Activated CD4-positive, alpha-beta memory T cell treated with anti-CD3 and anti-CD28 coated beads, Interleukin-2, amount 10 ng/mL, durations not matched to agents 7 days and 5 days (primary cell): ENCODE measurements at regions not wholly inside any gene's neighbourhood (a gene's known extent, or its start where the extent isn't known, plus 50 kb on each side); places are given as distances from the start of the nearest gene placed in this dataset.

Experiments
- CTCF ChIA-PET: fragments of 350-600 bp; sonication (Branson Sonifier 250); formaldehyde crosslinking; loops from one replicate; lab custom pipeline; 2021; ENCODE audit warnings: antibody characterized with exemption, inconsistent platforms; lab: Charles Lee
- POLR2A ChIA-PET: fragments of 350-600 bp; sonication (Branson Sonifier 250); formaldehyde crosslinking; loops from one replicate; lab custom pipeline; 2021; ENCODE audit warnings: antibody characterized with exemption; lab: Charles Lee
- DNase-seq: peaks from one replicate; pipeline ENCODE4 v3.0.0-alpha.2; 2020
- H3K27ac Mint-ChIP-seq: one replicate; pipeline ENCODE4 v1.8.0; 2021; ENCODE audit warnings: mild to moderate bottlenecking, mixed read lengths
- H3K27me3 Mint-ChIP-seq: one replicate; pipeline ENCODE4 v1.8.0; 2021; ENCODE audit warnings: mixed read lengths
- H3K36me3 Mint-ChIP-seq: one replicate; pipeline ENCODE4 v1.8.0; 2021; ENCODE audit warnings: low read depth, mixed read lengths
- H3K4me1 Mint-ChIP-seq: one replicate; pipeline ENCODE4 v1.8.0; 2021; ENCODE audit warnings: mixed read lengths
- H3K4me3 Mint-ChIP-seq: one replicate; pipeline ENCODE4 v1.8.0; 2021; ENCODE audit warnings: mild to moderate bottlenecking, mixed read lengths
- H3K9me3 Mint-ChIP-seq: one replicate; pipeline ENCODE4 v1.8.0; 2021; ENCODE audit warnings: mixed read lengths

- H3K27ac Mint-ChIP-seq: no peak overlapping the region
- peaks cover 4% of the 10 kb centered on the region for H3K4me1 Mint-ChIP-seq
- H3K9me3 Mint-ChIP-seq: no peaks in the 10 kb centered on the region
- CTCF ChIA-PET: interaction anchor here (0.9 to 3.1 kb wide), 11 partner anchors 8 to 436 kb away, joined by 3 to 14 read pairs (median 4); no protein-coding TSS in a partner anchor
- DNase-seq: no peak
- H3K4me3 Mint-ChIP-seq: no peak overlapping the region
- no peaks in the 10 kb centered on the region for H3K36me3 Mint-ChIP-seq
- H3K27me3 Mint-ChIP-seq: peaks cover 7% of the 10 kb centered on the region
- POLR2A ChIA-PET: interaction anchor here (1.0 kb wide), 1 partner anchor 8 kb away, joined by 3 read pairs; no protein-coding TSS in a partner anchor
These were observed 90.5 kb upstream of the PAX1 start for GRCh38 chr20:21614980-21615379.

DNA sequence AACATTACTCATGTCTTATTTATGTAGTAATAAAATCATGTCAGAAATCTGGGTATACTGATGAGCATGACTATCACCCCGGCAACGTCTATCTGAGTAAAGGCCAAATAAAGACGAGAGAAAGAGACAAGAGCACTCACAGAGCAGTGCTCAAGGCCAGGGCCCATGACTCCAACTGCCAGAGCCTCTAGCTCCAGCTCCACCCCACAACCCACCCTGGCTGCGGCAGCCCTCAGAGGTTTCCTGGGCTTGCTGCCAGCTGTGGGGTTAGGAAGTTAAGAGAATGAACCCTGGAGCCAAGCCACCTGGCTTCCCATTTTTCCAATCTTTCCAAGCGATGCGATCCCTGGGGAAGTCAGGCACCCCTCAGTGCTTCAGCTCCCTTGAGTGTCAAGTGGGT is 92.0 kb upstream of the PAX1 start:
- POLR2A ChIA-PET: no interaction called here
- CTCF ChIA-PET: interaction anchor here (3.1 kb wide), 1 partner anchor 378 kb away, joined by 14 read pairs; no protein-coding TSS in a partner anchor
- no peak for DNase-seq
- Mint-ChIP-seq H3K4me3 (no peak overlapping the region), H3K27me3 (peaks cover 10% of the 10 kb centered on the region), H3K36me3 (no peaks in the 10 kb centered on the region), H3K9me3 (no peaks in the 10 kb centered on the region), H3K27ac (no peak overlapping the region), H3K4me1 (no peaks in the 10 kb centered on the region)

DNA sequence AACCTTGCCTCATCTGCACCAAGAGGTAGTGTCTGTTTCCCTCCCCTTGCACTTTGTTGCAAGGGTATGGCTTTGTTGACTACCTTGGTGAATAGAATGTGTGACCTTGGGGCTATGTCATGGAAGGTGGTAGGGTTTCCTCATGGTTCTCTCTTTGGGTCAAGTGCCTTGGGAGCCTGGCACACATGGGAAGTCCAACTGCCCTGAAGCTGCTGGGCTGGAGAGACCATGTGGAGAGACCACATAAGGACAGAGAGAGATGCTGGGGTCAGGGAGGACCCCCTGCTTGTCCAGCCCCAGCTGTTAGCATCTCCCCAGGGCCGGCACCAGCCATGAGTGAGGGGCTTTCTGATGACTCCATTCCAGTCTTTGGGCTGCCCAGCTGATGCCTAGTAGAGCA is 95.5 kb upstream of the PAX1 start:
- ChIA-PET POLR2A (no interaction called here), CTCF (no interaction called here)
- DNase-seq: no peak
- H3K27me3 Mint-ChIP-seq: peaks cover 2% of the 10 kb centered on the region
- H3K4me1 Mint-ChIP-seq: no peaks in the 10 kb centered on the region
- no peaks in the 10 kb centered on the region for H3K36me3 Mint-ChIP-seq
- H3K27ac Mint-ChIP-seq: no peak overlapping the region
- H3K4me3 Mint-ChIP-seq: no peak overlapping the region
- H3K9me3 Mint-ChIP-seq: no peaks in the 10 kb centered on the region

GRCh38 chr20:21609221-21609620 is 95.4 kb upstream of the NKX2-2 start:
- Mint-ChIP-seq H3K27ac (no peak overlapping the region), H3K9me3 (no peaks in the 10 kb centered on the region), H3K4me1 (no peaks in the 10 kb centered on the region), H3K4me3 (no peak overlapping the region), H3K36me3 (no peaks in the 10 kb centered on the region), H3K27me3 (peaks cover 2% of the 10 kb centered on the region)
- ChIA-PET POLR2A (no interaction called here), CTCF (no interaction called here)
- DNase-seq: no peak

DNA sequence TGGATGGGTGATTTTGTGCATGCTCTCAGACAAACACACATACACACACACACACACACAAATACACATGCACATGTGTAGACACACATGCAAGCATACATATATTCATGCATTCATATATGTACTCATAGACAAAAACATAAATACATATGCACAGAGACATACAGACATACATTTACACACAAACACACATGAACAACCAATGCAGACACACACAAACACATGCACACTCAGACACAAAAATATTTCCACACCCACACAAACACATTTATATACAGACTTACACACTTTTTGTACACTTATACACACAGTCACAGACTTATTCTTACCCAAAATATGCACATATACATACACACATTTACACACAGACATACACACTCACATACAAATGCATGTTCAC is 94.9 kb upstream of the NKX2-2 start:
- CTCF ChIA-PET: no interaction called here
- DNase-seq: no peak
- H3K9me3 Mint-ChIP-seq: no peaks in the 10 kb centered on the region
- POLR2A ChIA-PET: no interaction called here
- peaks cover 2% of the 10 kb centered on the region for H3K27me3 Mint-ChIP-seq
- no peaks in the 10 kb centered on the region for H3K4me1 Mint-ChIP-seq
- no peak overlapping the region for H3K4me3 Mint-ChIP-seq
- H3K36me3 Mint-ChIP-seq: no peaks in the 10 kb centered on the region
- no peak overlapping the region for H3K27ac Mint-ChIP-seq

DNA sequence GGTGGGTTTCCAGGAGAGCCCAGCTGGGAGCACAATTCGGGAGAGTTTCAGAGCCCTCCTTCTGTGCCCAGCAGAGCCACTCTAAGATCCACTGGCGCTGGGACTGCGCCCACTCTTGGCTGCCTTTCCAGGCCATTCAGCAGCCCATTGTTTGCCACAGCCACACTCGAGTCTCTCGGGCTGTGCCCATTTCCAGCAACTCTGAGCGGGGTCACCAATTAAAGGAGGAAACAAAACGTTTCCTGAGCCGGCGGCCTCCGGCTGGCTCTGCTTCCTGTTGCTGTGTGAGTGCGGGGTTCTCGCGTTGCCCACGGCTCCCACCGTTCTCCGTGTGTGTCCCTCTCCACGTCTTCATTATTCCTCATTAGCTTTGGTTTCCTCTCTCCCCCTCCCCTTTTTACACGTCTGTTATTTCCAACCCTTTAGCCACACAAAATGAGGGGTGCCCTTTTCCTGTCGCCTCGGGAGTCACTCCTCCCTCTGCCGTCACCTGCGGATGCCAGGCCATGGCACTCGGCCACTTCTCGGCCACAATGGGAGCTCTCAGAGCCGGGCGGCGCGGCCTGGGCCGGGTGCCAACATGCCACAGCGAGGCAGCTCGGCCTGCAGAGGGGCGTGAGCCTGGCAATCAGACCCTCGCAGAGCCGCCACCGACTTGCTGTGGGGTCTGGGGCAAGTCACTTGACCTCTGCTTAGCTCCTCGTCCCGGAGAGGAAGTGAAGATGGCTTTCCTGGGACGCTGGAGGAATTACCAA is 94.3 kb upstream of the NKX2-2 start:
- POLR2A ChIA-PET: no interaction called here
- no peak overlapping the region for H3K4me3 Mint-ChIP-seq

GRCh38 chr20:21601799-21602198 is 87.9 kb upstream of the NKX2-2 start:
- Mint-ChIP-seq H3K9me3 (no peaks in the 10 kb centered on the region), H3K4me1 (no peaks in the 10 kb centered on the region), H3K27me3 (peaks cover 4% of the 10 kb centered on the region), H3K27ac (no peak overlapping the region), H3K4me3 (no peak overlapping the region), H3K36me3 (no peaks in the 10 kb centered on the region)
- POLR2A ChIA-PET: no interaction called here
- CTCF ChIA-PET: no interaction called here
- no peak for DNase-seq

More for the DNA sequence above, 94.3 kb upstream of the NKX2-2 start:
- Mint-ChIP-seq H3K4me1 (no peaks in the 10 kb centered on the region), H3K9me3 (no peaks in the 10 kb centered on the region), H3K27ac (no peak overlapping the region), H3K36me3 (no peaks in the 10 kb centered on the region), H3K27me3 (peaks cover 2% of the 10 kb centered on the region)
- CTCF ChIA-PET: no interaction called here
- no peak for DNase-seq

DNA sequence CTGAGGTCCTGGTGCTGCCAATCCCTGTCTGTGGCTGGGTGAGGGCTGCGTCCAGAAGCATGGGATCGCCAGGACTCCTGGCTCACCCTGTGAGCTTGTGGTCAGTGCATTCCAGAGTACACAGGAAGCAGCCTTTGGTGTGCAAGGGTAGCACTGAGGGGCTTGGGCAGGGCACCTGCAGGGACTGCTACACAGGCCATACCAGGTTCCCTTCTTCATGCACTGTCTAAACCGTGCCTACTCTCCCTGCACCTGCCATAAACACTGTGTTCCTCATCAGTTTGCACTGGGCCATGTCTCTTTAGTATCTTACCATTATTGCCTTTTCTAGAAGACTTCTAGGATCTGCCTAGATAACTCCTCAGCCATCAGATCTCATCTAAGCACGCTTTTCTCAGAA is 72.8 kb upstream of the NKX2-2 start:
- no peak overlapping the region for H3K4me3 Mint-ChIP-seq
- H3K27me3 Mint-ChIP-seq: peaks cover 19% of the 10 kb centered on the region
- CTCF ChIA-PET: no interaction called here

GRCh38 chr20:21583486-21584168 is 69.8 kb upstream of the NKX2-2 start:
- peaks cover 35% of the 10 kb centered on the region for H3K27me3 Mint-ChIP-seq
- no peaks in the 10 kb centered on the region for H3K9me3 Mint-ChIP-seq
- POLR2A ChIA-PET: no interaction called here

More for the DNA sequence above, 72.8 kb upstream of the NKX2-2 start:
- POLR2A ChIA-PET: no interaction called here
- Mint-ChIP-seq H3K4me1 (no peaks in the 10 kb centered on the region), H3K27ac (no peak overlapping the region), H3K9me3 (no peaks in the 10 kb centered on the region), H3K36me3 (no peaks in the 10 kb centered on the region)
- no peak for DNase-seq

GRCh38 chr20:21577551-21577950 is 63.7 kb upstream of the NKX2-2 start:
- ChIA-PET POLR2A (no interaction called here), CTCF (no interaction called here)
- Mint-ChIP-seq H3K4me1 (no peaks in the 10 kb centered on the region), H3K27ac (no peak overlapping the region), H3K9me3 (no peaks in the 10 kb centered on the region), H3K4me3 (no peak overlapping the region), H3K36me3 (no peaks in the 10 kb centered on the region), H3K27me3 (peaks cover 39% of the 10 kb centered on the region)
- DNase-seq: no peak

More at GRCh38 chr20:21583486-21584168, 69.8 kb upstream of the NKX2-2 start:
- CTCF ChIA-PET: interaction anchor here (1.0 to 1.2 kb wide), 2 partner anchors 11 to 348 kb away, joined by 3 to 5 read pairs; no protein-coding TSS in a partner anchor
- H3K4me3 Mint-ChIP-seq: no peak overlapping the region
- no peaks in the 10 kb centered on the region for H3K4me1 Mint-ChIP-seq
- DNase-seq: no peak
- no peaks in the 10 kb centered on the region for H3K36me3 Mint-ChIP-seq
- no peak overlapping the region for H3K27ac Mint-ChIP-seq

DNA sequence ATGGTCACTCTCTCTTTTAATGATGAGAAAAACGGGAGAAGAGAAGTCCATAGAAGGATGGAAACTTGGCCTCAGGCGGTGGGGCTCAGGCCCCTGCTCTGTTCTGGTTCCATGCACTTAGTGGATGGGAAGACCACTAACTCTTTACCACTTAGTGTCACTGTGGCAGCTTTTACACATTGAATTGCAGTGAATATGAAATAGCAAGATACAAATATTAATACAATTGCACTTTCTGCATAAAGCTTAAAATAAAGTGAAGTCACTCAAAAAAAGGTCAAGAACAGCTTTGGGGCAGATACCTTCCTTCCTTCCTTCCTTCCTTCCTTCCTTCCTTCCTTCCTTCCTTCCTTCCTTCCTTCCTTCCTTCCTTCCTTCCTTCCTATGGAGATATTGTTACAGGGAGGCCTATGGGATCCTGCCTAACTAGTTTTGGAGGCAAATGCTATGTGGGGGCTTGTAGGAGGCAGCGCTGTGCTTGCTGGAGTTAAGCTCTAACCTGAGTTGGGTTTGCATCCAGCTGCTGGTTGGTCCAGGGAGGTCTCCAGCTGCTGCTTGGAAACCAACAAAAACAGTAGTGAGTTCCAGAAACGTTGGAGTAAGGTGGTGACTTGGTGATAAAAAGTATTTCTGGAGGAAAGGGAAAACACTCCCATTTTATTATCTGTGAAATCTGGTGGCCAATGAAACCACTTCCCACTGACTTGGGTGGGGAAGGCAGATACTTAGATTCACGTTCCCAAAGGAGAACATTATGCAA is 62.3 kb upstream of the NKX2-2 start:
- ChIA-PET POLR2A (no interaction called here), CTCF (interaction anchor here (1.1 to 1.7 kb wide), 2 partner anchors 45 to 47 kb away, joined by 5 to 6 read pairs; no protein-coding TSS in a partner anchor)
- Mint-ChIP-seq H3K27me3 (peaks cover 36% of the 10 kb centered on the region), H3K4me1 (peaks cover 3% of the 10 kb centered on the region), H3K27ac (no peak overlapping the region), H3K4me3 (no peak overlapping the region), H3K9me3 (no peaks in the 10 kb centered on the region), H3K36me3 (no peaks in the 10 kb centered on the region)
- no peak for DNase-seq

- H3K27ac Mint-ChIP-seq: no peak overlapping the region
- H3K4me1 Mint-ChIP-seq: peaks cover 12% of the 10 kb centered on the region
- no peak for DNase-seq
- no peaks in the 10 kb centered on the region for H3K36me3 Mint-ChIP-seq
- H3K27me3 Mint-ChIP-seq: peaks cover 27% of the 10 kb centered on the region
- H3K4me3 Mint-ChIP-seq: no peak overlapping the region
- ChIA-PET CTCF (interaction anchor here (0.7 to 1.1 kb wide), 2 partner anchors 44 to 540 kb away, joined by 3 to 6 read pairs; no protein-coding TSS in a partner anchor), POLR2A (no interaction called here)
- H3K9me3 Mint-ChIP-seq: no peaks in the 10 kb centered on the region
These were observed 61.3 kb upstream of the NKX2-2 start for GRCh38 chr20:21575167-21575566.

DNA sequence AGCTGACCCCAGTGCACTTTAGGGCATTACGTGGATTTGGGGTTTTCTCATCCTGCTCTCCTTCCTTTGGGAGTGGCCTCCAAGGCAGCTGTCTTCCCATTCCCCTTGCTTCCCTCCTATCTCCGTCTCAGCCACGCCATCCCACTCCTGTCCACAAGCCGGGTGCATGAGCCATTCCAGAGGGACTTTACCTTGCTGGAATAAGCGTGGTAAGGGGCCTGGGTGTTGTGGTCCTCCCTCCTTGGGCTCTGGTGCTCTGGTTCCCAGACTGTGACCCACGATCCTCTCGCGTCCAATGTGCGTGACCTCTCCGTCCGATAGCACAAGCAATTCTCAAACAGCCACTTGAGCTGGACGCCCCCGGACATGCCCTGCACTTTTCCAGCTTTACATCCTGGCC is 60.6 kb upstream of the NKX2-2 start:
- H3K4me1 Mint-ChIP-seq: peaks cover 14% of the 10 kb centered on the region
- peaks cover 26% of the 10 kb centered on the region for H3K27me3 Mint-ChIP-seq
- no peak for DNase-seq
- POLR2A ChIA-PET: no interaction called here
- CTCF ChIA-PET: interaction anchor here (0.7 kb wide), 1 partner anchor 540 kb away, joined by 3 read pairs; no protein-coding TSS in a partner anchor
- H3K36me3 Mint-ChIP-seq: no peaks in the 10 kb centered on the region
- no peak overlapping the region for H3K27ac Mint-ChIP-seq
- H3K9me3 Mint-ChIP-seq: no peaks in the 10 kb centered on the region
- no peak overlapping the region for H3K4me3 Mint-ChIP-seq
